ENCODE measurements at regions not wholly inside any gene's neighbourhood (a gene's known extent, or its start where the extent isn't known, plus 50 kb on each side); places are given as distances from the start of the nearest gene placed in this dataset.

DNA sequence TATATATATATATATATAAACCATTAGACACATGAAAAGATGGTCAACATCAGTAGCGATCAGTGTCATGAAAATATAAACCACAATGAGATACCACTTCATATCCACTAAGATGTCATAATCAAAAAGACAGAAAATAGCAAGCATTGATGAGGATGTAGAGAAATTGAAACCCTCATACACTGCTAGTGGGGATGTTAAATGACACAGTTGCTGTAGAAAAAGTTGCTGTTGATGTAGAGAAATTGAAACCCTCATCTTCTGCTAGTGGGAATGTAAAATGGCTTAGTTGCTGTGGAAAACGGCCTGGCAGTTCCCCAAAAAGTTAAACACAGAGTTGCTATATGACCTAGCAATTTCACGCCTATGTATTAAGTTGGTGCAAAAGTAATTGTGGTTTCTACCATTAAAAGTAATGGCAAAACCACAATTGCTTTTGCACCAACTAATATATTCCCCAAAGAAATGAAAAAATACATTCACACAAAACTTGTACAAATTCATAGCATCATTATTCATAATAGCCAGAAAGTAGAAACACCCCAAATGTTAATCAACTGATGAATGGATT lies 120.5 kb upstream of the ZWINT start:
- TF ChIP-seq, protein P1, sequence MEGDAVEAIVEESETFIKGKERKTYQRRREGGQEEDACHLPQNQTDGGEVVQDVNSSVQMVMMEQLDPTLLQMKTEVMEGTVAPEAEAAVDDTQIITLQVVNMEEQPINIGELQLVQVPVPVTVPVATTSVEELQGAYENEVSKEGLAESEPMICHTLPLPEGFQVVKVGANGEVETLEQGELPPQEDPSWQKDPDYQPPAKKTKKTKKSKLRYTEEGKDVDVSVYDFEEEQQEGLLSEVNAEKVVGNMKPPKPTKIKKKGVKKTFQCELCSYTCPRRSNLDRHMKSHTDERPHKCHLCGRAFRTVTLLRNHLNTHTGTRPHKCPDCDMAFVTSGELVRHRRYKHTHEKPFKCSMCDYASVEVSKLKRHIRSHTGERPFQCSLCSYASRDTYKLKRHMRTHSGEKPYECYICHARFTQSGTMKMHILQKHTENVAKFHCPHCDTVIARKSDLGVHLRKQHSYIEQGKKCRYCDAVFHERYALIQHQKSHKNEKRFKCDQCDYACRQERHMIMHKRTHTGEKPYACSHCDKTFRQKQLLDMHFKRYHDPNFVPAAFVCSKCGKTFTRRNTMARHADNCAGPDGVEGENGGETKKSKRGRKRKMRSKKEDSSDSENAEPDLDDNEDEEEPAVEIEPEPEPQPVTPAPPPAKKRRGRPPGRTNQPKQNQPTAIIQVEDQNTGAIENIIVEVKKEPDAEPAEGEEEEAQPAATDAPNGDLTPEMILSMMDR (IDR thresholded peaks at IDR 0.05), result no peak
- TF ChIP-seq ZFX (IDR thresholded peaks at IDR 0.05; ENCODE audit: borderline replicate concordance), result no peak

Measured in 22Rv1 (cell line).